HCT116 (cell line): ENCODE measurements at regions not wholly inside any gene's neighbourhood (a gene's known extent, or its start where the extent isn't known, plus 50 kb on each side); places are given as distances from the start of the nearest gene placed in this dataset.

Experiments used
- ATAC-seq: fragments of 200-7000 bp; cut with Tn5 transposase; 2 replicates; pipeline ENCODE4 v1.9.1; 2020; ENCODE audit warnings: mild to moderate bottlenecking, moderate library complexity
- BruUV-seq: library from RNA; stranded (reverse); fragments of 400-500 nt; replicated peaks from 2 replicates; lab custom pipeline; 2021; lab: Mats Ljungman, UMichigan
- CTCF ChIA-PET: fragments of 300-600 bp; sonication (Branson Sonifier 250); formaldehyde crosslinking; loops from one replicate; lab custom pipeline; 2021; ENCODE audit warnings: antibody characterized with exemption; lab: Charles Lee
- POLR2A ChIA-PET: fragments of 300-600, 350-600 bp; sonication (Branson Sonifier 250); formaldehyde crosslinking; loops from one replicate; lab custom pipeline; 2021; ENCODE audit warnings: antibody characterized with exemption; lab: Charles Lee
- RAD21 ChIA-PET, 2 experiments: fragments of 300-600 bp; sonication (Branson Sonifier 250); formaldehyde crosslinking; loops; one replicate each; lab custom pipeline; 2023; ENCODE audit warnings: low total read pairs in 2 of 2; ENCODE audit not compliant: uncharacterized antibody in 2 of 2, unreplicated experiment in 2 of 2, low non-redundant PET in 1 of 2; lab: Charles Lee
- DNase-seq: peaks from one replicate; pipeline ENCODE4 v3.0.0-alpha.2; 2010; ENCODE audit warnings: low read depth, low spot score
- H2AFZ ChIP-seq: fragments of 200-600 bp; shearing (Covaris generic), sonication (generic); 2 replicates; pipeline ENCODE4 v1.6.1; 2017; ENCODE audit warnings: low read depth, mixed run types, mixed read lengths, antibody characterized with exemption, low read length; ENCODE audit not compliant: poor library complexity, severe bottlenecking
- H3K27ac ChIP-seq: 2 replicates; pipeline ENCODE4 v1.5.1; 2012; ENCODE audit warnings: low read depth, low read length
- H3K27me3 ChIP-seq: fragments of 200-600 bp; sonication (generic); 2 replicates; pipeline ENCODE4 v1.6.1; 2016; ENCODE audit warnings: mixed run types, low read length, mixed read lengths; ENCODE audit not compliant: insufficient read depth
- H3K36me3 ChIP-seq, 2 experiments: fragments of 200-500 bp in 1 of 2; fragments of 200-600 bp in 1 of 2; sonication (Bioruptor generic) in 1 of 2; sonication (generic) in 1 of 2; 2 replicates each; pipeline versions ENCODE4 v1.5.1 to v1.6.1; 2014 to 2016; ENCODE audit warnings: low read length in 2 of 2, inconsistent platforms in 1 of 2, mixed read lengths in 1 of 2, mixed run types in 1 of 2; ENCODE audit not compliant: insufficient read depth in 2 of 2, control insufficient read depth in 1 of 2
- H3K4me1 ChIP-seq, 2 experiments: fragments of 200-600 bp in 1 of 2; sonication (generic) in 1 of 2; 2 replicates each; pipeline versions ENCODE4 v1.5.1 to v1.6.1; 2012 to 2017; ENCODE audit warnings: low read length in 2 of 2, inconsistent platforms in 1 of 2, mild to moderate bottlenecking in 1 of 2, mixed read lengths in 1 of 2, mixed run types in 1 of 2, moderate library complexity in 1 of 2; ENCODE audit not compliant: insufficient read depth in 2 of 2, control insufficient read depth in 1 of 2
- H3K4me2 ChIP-seq: fragments of 200-600 bp; sonication (generic); 2 replicates; pipeline ENCODE4 v1.6.1; 2017; ENCODE audit warnings: mixed run types, low read length, mixed read lengths
- H3K4me3 ChIP-seq, 2 experiments: fragments of 200-600 bp in 1 of 2; sonication (generic) in 1 of 2; replicated peaks in 1 of 2; 2 replicates each; pipeline ENCODE4 v1.5.1; 2011 to 2016; ENCODE audit warnings: low read length in 2 of 2, control low read depth in 1 of 2, low read depth in 1 of 2, mild to moderate bottlenecking in 1 of 2, mixed read lengths in 1 of 2, mixed run types in 1 of 2
- H3K79me2 ChIP-seq: fragments of 200-600 bp; sonication (generic); 2 replicates; pipeline ENCODE4 v1.6.1; 2017; ENCODE audit warnings: mild to moderate bottlenecking, mixed run types, low read length, moderate library complexity, mixed read lengths; ENCODE audit not compliant: insufficient read depth
- H3K9ac ChIP-seq: fragments of 200-600 bp; sonication (generic); 2 replicates; pipeline ENCODE4 v1.6.1; 2016; ENCODE audit warnings: low read length, mixed read lengths
- H3K9me2 ChIP-seq: fragments of 200-600 bp; sonication (generic), shearing (Covaris generic); 2 replicates; pipeline ENCODE4 v1.6.1; 2017; ENCODE audit warnings: mixed run types, mild to moderate bottlenecking, moderate library complexity; ENCODE audit not compliant: insufficient read depth
- H3K9me3 ChIP-seq, 2 experiments: fragments of 200-500 bp in 1 of 2; fragments of 200-600 bp in 1 of 2; sonication (Bioruptor generic) in 1 of 2; sonication (generic) in 1 of 2; 2 replicates each; pipeline ENCODE4 v1.6.1; 2014 to 2017; ENCODE audit warnings: low read length in 2 of 2, mixed read lengths in 2 of 2, inconsistent platforms in 1 of 2, low read depth in 1 of 2, mild to moderate bottlenecking in 1 of 2, mixed run types in 1 of 2, moderate library complexity in 1 of 2; ENCODE audit not compliant: control insufficient read depth in 1 of 2, insufficient read depth in 1 of 2
- H4K20me1 ChIP-seq: fragments of 200-600 bp; sonication (generic), shearing (Covaris generic); 2 replicates; pipeline ENCODE4 v1.6.1; 2017; ENCODE audit warnings: mixed run types, mild to moderate bottlenecking, moderate library complexity; ENCODE audit not compliant: insufficient read depth
- ATF3 ChIP-seq: IDR thresholded peaks from 2 replicates; pipeline ENCODE4 v1.6.1; 2012
- CTCF ChIP-seq, 3 experiments: fragments of 200-600 bp in 1 of 3; sonication (generic) in 1 of 3; IDR thresholded peaks in 2 of 3; conservative IDR thresholded peaks in 1 of 3; 2 replicates each; pipeline ENCODE4 v1.5.1; 2012 to 2017; ENCODE audit warnings: low read depth in 2 of 3, low read length in 2 of 3, antibody characterized with exemption in 1 of 3, borderline replicate concordance in 1 of 3, control low read depth in 1 of 3, mild to moderate bottlenecking in 1 of 3, mixed read lengths in 1 of 3, mixed run types in 1 of 3, moderate library complexity in 1 of 3; ENCODE audit not compliant: insufficient read depth in 1 of 3
- ELF1 ChIP-seq: IDR thresholded peaks from 2 replicates; pipeline ENCODE4 v1.6.1; 2012; ENCODE audit warnings: low read depth, borderline replicate concordance
- FOSL1 ChIP-seq: IDR thresholded peaks from 2 replicates; pipeline ENCODE4 v1.6.1; 2012; ENCODE audit warnings: low read depth
- JUND ChIP-seq: IDR thresholded peaks from 2 replicates; pipeline ENCODE4 v1.6.1; 2012
- POLR2A ChIP-seq: IDR thresholded peaks from 2 replicates; pipeline ENCODE4 v1.7.0; 2011; ENCODE audit warnings: borderline replicate concordance; ENCODE audit not compliant: insufficient read depth, insufficient read length; ENCODE audit errors: extremely low read depth
- RAD21 ChIP-seq: IDR thresholded peaks from 2 replicates; pipeline ENCODE4 v1.6.1; 2012; ENCODE audit warnings: low read depth, mild to moderate bottlenecking
- ZBTB33 ChIP-seq: IDR thresholded peaks from 2 replicates; pipeline ENCODE4 v1.6.1; 2011; ENCODE audit warnings: mild to moderate bottlenecking, low read length, moderate library complexity; ENCODE audit not compliant: insufficient replicate concordance; ENCODE audit errors: extremely low read depth
- intact Hi-C: fragments of 100-400 bp; cut with micrococcal nuclease; formaldehyde crosslinking; loops from 2 replicates; pipeline ENCODE4 v1.10.0; 2022
- TF ChIP-seq, protein P1 (sequence below): IDR thresholded peaks from 2 replicates; pipeline ENCODE4 v1.6.1; 2012; ENCODE audit warnings: low read depth

GRCh38 chr12:74957231-74957630 is 252.4 kb downstream of the KCNC2 start:
- Histone ChIP-seq H3K4me3 (no peak overlapping the region), H4K20me1 (no peaks in the 10 kb centered on the region), H3K27me3 (no peaks in the 10 kb centered on the region), H2AFZ (no peak overlapping the region), H3K9me2 (no peaks in the 10 kb centered on the region), H3K4me1 (no peaks in the 10 kb centered on the region), H3K4me2 (no peak overlapping the region), H3K36me3 (no peaks in the 10 kb centered on the region), H3K27ac (no peak overlapping the region), H3K9me3 (no peaks in the 10 kb centered on the region; a peak in 1 of 4 replicates), H3K79me2 (no peaks in the 10 kb centered on the region), H3K9ac (no peak overlapping the region)
- POLR2A ChIA-PET: no interaction called here
- CTCF ChIA-PET: no interaction called here
- intact Hi-C loops: no loop called here
- TF ChIP-seq ELF1 (no peak), JUND (no peak), ATF3 (no peak), ZBTB33 (no peak), FOSL1 (no peak), CTCF (IDR thresholded peaks at IDR 0.05 in 2 of 3, conservative IDR thresholded peaks at IDR 0.05 in 1 of 3; ENCODE audit: borderline replicate concordance in 1 of 3, insufficient read depth in 1 of 3, low read depth in 2 of 3, low read length in 2 of 3) (no peak), POLR2A (no peak), RAD21 (no peak)
- TF ChIP-seq, protein P1, sequence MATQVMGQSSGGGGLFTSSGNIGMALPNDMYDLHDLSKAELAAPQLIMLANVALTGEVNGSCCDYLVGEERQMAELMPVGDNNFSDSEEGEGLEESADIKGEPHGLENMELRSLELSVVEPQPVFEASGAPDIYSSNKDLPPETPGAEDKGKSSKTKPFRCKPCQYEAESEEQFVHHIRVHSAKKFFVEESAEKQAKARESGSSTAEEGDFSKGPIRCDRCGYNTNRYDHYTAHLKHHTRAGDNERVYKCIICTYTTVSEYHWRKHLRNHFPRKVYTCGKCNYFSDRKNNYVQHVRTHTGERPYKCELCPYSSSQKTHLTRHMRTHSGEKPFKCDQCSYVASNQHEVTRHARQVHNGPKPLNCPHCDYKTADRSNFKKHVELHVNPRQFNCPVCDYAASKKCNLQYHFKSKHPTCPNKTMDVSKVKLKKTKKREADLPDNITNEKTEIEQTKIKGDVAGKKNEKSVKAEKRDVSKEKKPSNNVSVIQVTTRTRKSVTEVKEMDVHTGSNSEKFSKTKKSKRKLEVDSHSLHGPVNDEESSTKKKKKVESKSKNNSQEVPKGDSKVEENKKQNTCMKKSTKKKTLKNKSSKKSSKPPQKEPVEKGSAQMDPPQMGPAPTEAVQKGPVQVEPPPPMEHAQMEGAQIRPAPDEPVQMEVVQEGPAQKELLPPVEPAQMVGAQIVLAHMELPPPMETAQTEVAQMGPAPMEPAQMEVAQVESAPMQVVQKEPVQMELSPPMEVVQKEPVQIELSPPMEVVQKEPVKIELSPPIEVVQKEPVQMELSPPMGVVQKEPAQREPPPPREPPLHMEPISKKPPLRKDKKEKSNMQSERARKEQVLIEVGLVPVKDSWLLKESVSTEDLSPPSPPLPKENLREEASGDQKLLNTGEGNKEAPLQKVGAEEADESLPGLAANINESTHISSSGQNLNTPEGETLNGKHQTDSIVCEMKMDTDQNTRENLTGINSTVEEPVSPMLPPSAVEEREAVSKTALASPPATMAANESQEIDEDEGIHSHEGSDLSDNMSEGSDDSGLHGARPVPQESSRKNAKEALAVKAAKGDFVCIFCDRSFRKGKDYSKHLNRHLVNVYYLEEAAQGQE: no peak
- ATAC-seq: no peak
- DNase-seq: no peak
- RAD21 ChIA-PET: no interaction called here
- BruUV-seq: no TSS peak
